ENCODE measurements at regions not wholly inside any gene's neighbourhood (a gene's known extent, or its start where the extent isn't known, plus 50 kb on each side); places are given as distances from the start of the nearest gene placed in this dataset.

DNA sequence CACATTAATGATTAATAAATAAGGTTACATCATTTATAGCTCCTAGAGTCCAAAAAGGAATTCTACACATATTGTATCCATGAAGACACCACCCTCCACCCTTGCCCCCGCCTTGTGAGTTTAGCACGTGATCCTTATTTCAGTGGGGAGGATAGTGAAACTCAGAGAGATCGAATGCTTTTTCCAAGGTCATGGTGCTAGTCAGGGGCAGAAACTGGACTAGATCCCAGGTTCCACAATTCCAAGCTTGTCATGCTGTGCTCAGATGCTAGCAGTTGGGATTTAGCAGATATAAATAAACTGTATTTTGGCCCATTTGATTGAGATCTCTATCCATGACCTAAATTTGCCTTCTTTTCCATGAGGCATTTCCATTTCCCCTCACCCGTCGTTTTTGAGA, 227.4 kb upstream of the THRB start:
- Histone ChIP-seq H4K91ac (ENCODE audit: insufficient read depth, low read depth, low read length) (no peak overlapping the region), H3K27me3 (ENCODE audit: control insufficient read depth, insufficient read depth, low read length) (no peaks in the 10 kb centered on the region), H4K5ac (ENCODE audit: low read depth, low read length) (no peak overlapping the region), H3K18ac (ENCODE audit: low read depth, low read length) (no peak overlapping the region), H2BK5ac (ENCODE audit: low read depth, low read length, poor library complexity, severe bottlenecking) (no peak overlapping the region), H4K8ac (ENCODE audit: low read depth in 2 of 2, low read length in 2 of 2) (no peak overlapping the region), H2AFZ (replicated peaks; ENCODE audit: low read length, poor library complexity) (no peak overlapping the region), H3K9me1 (ENCODE audit: insufficient read depth, low read length) (no peaks in the 10 kb centered on the region), H3K79me1 (ENCODE audit: low read depth in 1 of 2, low read length in 2 of 2) (no peaks in the 10 kb centered on the region), H3K9ac (ENCODE audit: low read depth, low read length) (no peak overlapping the region), H2BK120ac (ENCODE audit: low read depth, low read length) (no peak overlapping the region), H3K4me3 (ENCODE audit: insufficient read depth, low read depth, low read length) (no peak overlapping the region), H2BK15ac (ENCODE audit: low read depth, low read length) (no peak overlapping the region), H3K56ac (ENCODE audit: extremely low read depth, insufficient read depth, low read length) (no peak overlapping the region), H3K4ac (ENCODE audit: low read depth, low read length) (no peak overlapping the region), H3K4me1 (ENCODE audit: control insufficient read depth, insufficient read depth, low read length) (no peaks in the 10 kb centered on the region), H2AK5ac (ENCODE audit: low read depth, low read length) (no peak overlapping the region), H3K14ac (replicated peaks; ENCODE audit: low read depth, low read length) (no peak overlapping the region), H3K27ac (ENCODE audit: insufficient read depth, low read length) (no peak overlapping the region), H2AK9ac (replicated peaks; ENCODE audit: low read depth, low read length, poor library complexity) (no peak overlapping the region), H3K36me3 (ENCODE audit: control insufficient read depth, insufficient read depth, low read length) (no peaks in the 10 kb centered on the region), H2BK20ac (ENCODE audit: low read depth, low read length) (no peak overlapping the region), H3K9me3 (ENCODE audit: control insufficient read depth, insufficient read depth, low read length) (no peaks in the 10 kb centered on the region), H3K4me2 (ENCODE audit: low read depth, low read length) (no peak overlapping the region), H3K23ac (ENCODE audit: low read depth, low read length) (no peak overlapping the region), H4K20me1 (ENCODE audit: insufficient read depth, low read length) (no peaks in the 10 kb centered on the region)
- DNase-seq (no peak), ATAC-seq (ENCODE audit: low read depth) (no peak)
- in situ Hi-C loops (cut with MboI; ENCODE audit: low sequenced_read_pairs) (no loop called here), dilution Hi-C loops (cut with HindIII; ENCODE audit: low sequenced_read_pairs, unreplicated experiment) (no loop called here), intact Hi-C loops (cut with micrococcal nuclease) (no loop called here)
- ChIA-PET CTCF (no interaction called here), POLR2A (ENCODE audit: unreplicated experiment) (no interaction called here)
- BruUV-seq (replicated peaks) = no TSS peak
- no CpG with 5 or more reads among the region's 5 CpGs for WGBS, 2 experiments (ENCODE audit: extremely low coverage in 2 of 2, insufficient read length in 1 of 2)
- TF ChIP-seq POLR2A (IDR thresholded peaks at IDR 0.05; ENCODE audit: low read depth, low read length) = no peak
- TF ChIP-seq MAFK (IDR thresholded peaks at IDR 0.05; ENCODE audit: low read depth, low read length) = no peak
- TF ChIP-seq RAD21 (IDR thresholded peaks at IDR 0.05; ENCODE audit: low read length) = no peak
- no peak for TF ChIP-seq CEBPB (IDR thresholded peaks at IDR 0.05; ENCODE audit: low read depth, low read length)
- TF ChIP-seq, protein P1, sequence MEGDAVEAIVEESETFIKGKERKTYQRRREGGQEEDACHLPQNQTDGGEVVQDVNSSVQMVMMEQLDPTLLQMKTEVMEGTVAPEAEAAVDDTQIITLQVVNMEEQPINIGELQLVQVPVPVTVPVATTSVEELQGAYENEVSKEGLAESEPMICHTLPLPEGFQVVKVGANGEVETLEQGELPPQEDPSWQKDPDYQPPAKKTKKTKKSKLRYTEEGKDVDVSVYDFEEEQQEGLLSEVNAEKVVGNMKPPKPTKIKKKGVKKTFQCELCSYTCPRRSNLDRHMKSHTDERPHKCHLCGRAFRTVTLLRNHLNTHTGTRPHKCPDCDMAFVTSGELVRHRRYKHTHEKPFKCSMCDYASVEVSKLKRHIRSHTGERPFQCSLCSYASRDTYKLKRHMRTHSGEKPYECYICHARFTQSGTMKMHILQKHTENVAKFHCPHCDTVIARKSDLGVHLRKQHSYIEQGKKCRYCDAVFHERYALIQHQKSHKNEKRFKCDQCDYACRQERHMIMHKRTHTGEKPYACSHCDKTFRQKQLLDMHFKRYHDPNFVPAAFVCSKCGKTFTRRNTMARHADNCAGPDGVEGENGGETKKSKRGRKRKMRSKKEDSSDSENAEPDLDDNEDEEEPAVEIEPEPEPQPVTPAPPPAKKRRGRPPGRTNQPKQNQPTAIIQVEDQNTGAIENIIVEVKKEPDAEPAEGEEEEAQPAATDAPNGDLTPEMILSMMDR (conservative IDR thresholded peaks at IDR 0.05; ENCODE audit: low read depth, low read length) = no peak
- no peak for TF ChIP-seq NFE2L2 (IDR thresholded peaks at IDR 0.05; ENCODE audit: low read depth, low read length)
- TF ChIP-seq RFX5 (IDR thresholded peaks at IDR 0.05; ENCODE audit: low read depth, low read length) = no peak
- TF ChIP-seq, protein P2, sequence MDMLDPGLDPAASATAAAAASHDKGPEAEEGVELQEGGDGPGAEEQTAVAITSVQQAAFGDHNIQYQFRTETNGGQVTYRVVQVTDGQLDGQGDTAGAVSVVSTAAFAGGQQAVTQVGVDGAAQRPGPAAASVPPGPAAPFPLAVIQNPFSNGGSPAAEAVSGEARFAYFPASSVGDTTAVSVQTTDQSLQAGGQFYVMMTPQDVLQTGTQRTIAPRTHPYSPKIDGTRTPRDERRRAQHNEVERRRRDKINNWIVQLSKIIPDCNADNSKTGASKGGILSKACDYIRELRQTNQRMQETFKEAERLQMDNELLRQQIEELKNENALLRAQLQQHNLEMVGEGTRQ (IDR thresholded peaks at IDR 0.05; ENCODE audit: low read depth, low read length) = no peak
- no peak for TF ChIP-seq MXI1 (IDR thresholded peaks at IDR 0.05; ENCODE audit: borderline replicate concordance, low read depth, low read length)
- TF ChIP-seq, protein P3, sequence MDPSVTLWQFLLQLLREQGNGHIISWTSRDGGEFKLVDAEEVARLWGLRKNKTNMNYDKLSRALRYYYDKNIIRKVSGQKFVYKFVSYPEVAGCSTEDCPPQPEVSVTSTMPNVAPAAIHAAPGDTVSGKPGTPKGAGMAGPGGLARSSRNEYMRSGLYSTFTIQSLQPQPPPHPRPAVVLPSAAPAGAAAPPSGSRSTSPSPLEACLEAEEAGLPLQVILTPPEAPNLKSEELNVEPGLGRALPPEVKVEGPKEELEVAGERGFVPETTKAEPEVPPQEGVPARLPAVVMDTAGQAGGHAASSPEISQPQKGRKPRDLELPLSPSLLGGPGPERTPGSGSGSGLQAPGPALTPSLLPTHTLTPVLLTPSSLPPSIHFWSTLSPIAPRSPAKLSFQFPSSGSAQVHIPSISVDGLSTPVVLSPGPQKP (IDR thresholded peaks at IDR 0.05; ENCODE audit: borderline replicate concordance, low read depth, low read length) = no peak
- no peak for TF ChIP-seq SMC3 (IDR thresholded peaks at IDR 0.05; ENCODE audit: low read depth, low read length)
- TF ChIP-seq RCOR1 (IDR thresholded peaks at IDR 0.05; ENCODE audit: insufficient replicate concordance, low read length) = no peak
- TF ChIP-seq BHLHE40 (IDR thresholded peaks at IDR 0.05; ENCODE audit: low read depth, low read length) = no peak
- TF ChIP-seq FOS (IDR thresholded peaks at IDR 0.05; ENCODE audit: low read depth, low read length) = no peak
